Stomach (tissue), 8 donors: ENCODE measurements at regions not wholly inside any gene's neighbourhood (a gene's known extent, or its start where the extent isn't known, plus 50 kb on each side); places are given as distances from the start of the nearest gene placed in this dataset.

Experiments used
- DNase-seq, 2 donors: peaks; one replicate each; pipeline versions ENCODE4 v3.0.0 to v3.0.0-alpha.2; 2013 to 2019
- H3K27ac ChIP-seq, 5 donors: fragments of 200-600 bp in 4 of 5; sonication (generic) in 4 of 5; one replicate each; pipeline ENCODE4 v1.5.1; 2013 to 2019; ENCODE audit warnings: mild to moderate bottlenecking in 1 of 5, moderate library complexity in 1 of 5
- H3K27me3 ChIP-seq, 3 donors: fragments of 200-600 bp; sonication (generic); one replicate each; pipeline ENCODE4 v1.5.1; 2017 to 2019; ENCODE audit warnings: mixed run types in 1 of 3
- H3K36me3 ChIP-seq, 4 donors: fragments of 200-600 bp; sonication (generic); 1 replicate in 3 of 4; 2 replicates in 1 of 4; pipeline ENCODE4 v1.5.1; 2016 to 2019
- H3K4me1 ChIP-seq, 4 donors: fragments of 200-600 bp; sonication (generic); one replicate each; pipeline ENCODE4 v1.5.1; 2016 to 2019
- H3K4me3 ChIP-seq, 4 donors: fragments of 200-600 bp; sonication (generic) in 3 of 4; one replicate each; pipeline ENCODE4 v1.5.1; 2016 to 2019; ENCODE audit warnings: mild to moderate bottlenecking in 1 of 4
- H3K9me3 ChIP-seq, 4 donors: fragments of 200-600 bp; sonication (generic); one replicate each; pipeline ENCODE4 v1.5.1; 2016 to 2019
- CTCF ChIP-seq, 7 experiments: fragments of 450-650 bp in 4 of 7; fragments of 200-600 bp in 3 of 7; sonication (generic) in 3 of 7; IDR thresholded peaks; one replicate each; pipeline ENCODE4 v1.5.1; 2016 to 2019; ENCODE audit warnings: antibody characterized with exemption in 7 of 7, control low read depth in 2 of 7, mild to moderate bottlenecking in 1 of 7
- EP300 ChIP-seq: sonication (generic); formaldehyde crosslinking; IDR thresholded peaks from one replicate; pipeline ENCODE4 v1.6.1; 2017; ENCODE audit warnings: antibody characterized with exemption
- POLR2A ChIP-seq, 4 donors: fragments of 450-650 bp; IDR thresholded peaks; one replicate each; pipeline ENCODE4 v1.6.1; 2016; ENCODE audit warnings: antibody characterized with exemption in 4 of 4, control low read depth in 2 of 4, mild to moderate bottlenecking in 1 of 4, moderate library complexity in 1 of 4
- POLR2AphosphoS5 ChIP-seq, 3 donors: sonication (generic); formaldehyde crosslinking; IDR thresholded peaks; one replicate each; pipeline ENCODE4 v1.6.1; 2016; ENCODE audit warnings: antibody characterized with exemption in 3 of 3
- WGBS, 5 donors: extraction: QIAGEN DNeasy Blood & Tissue Kit in 3 of 5; methylation state at CpG; one replicate each; pipeline versions ENCODE4 v1.1.5 to v1.1.7; 2013 to 2018; 5-methylcytosine and 5-hydroxymethylcytosine counted together
- intact Hi-C: fragments of 100-400 bp; cut with DNase I; formaldehyde crosslinking; loops from one replicate; pipeline ENCODE4 v1.15.1; 2023; ENCODE audit warnings: low total_unique reads
- donor health status: healthy with polysubstance abuse.
- donor health status: Bipolar disorder and iron deficiency.
- donor health status: healthy.

GRCh38 chrX:114097427-114097826, 486.5 kb upstream of the HTR2C start:
- Histone ChIP-seq H3K9me3 (peaks cover 0 to 5% (median 2%) of the 10 kb centered on the region in 4 donors), H3K4me1 (no peaks in the 10 kb centered on the region), H3K27ac (no peak overlapping the region), H3K4me3 (no peak overlapping the region), H3K36me3 (no peaks in the 10 kb centered on the region), H3K27me3 (no peaks in the 10 kb centered on the region)
- no peak for DNase-seq
- WGBS, 5 donors: 19 to 40% (median 29%) methylated on average over 1 of the region's 1 CpG
- TF ChIP-seq CTCF (IDR thresholded peaks at IDR 0.05): no peak
- no peak for TF ChIP-seq POLR2AphosphoS5 (IDR thresholded peaks at IDR 0.05)
- no peak for TF ChIP-seq POLR2A (IDR thresholded peaks at IDR 0.05)
- no peak for TF ChIP-seq EP300
- intact Hi-C loops: no loop called here

- intact Hi-C loops: no loop called here
- no peaks in the 10 kb centered on the region for H3K36me3 ChIP-seq
- H3K9me3 ChIP-seq: peaks cover 0 to 16% (median 6%) of the 10 kb centered on the region in 4 donors
- H3K4me3 ChIP-seq: no peak overlapping the region
- H3K27me3 ChIP-seq: no peaks in the 10 kb centered on the region
- DNase-seq: no peak
- TF ChIP-seq POLR2AphosphoS5 (IDR thresholded peaks at IDR 0.05): no peak
- no peak for TF ChIP-seq POLR2A (IDR thresholded peaks at IDR 0.05)
- TF ChIP-seq CTCF (IDR thresholded peaks at IDR 0.05): no peak
- TF ChIP-seq EP300: no peak
- WGBS, 5 donors: 66 to 86% (median 77%) methylated on average over 3 of the region's 3 CpGs
- no peak overlapping the region for H3K27ac ChIP-seq
- no peaks in the 10 kb centered on the region for H3K4me1 ChIP-seq
Observed at GRCh38 chrX:114095789-114096188, 488.1 kb upstream of the HTR2C start.

DNA sequence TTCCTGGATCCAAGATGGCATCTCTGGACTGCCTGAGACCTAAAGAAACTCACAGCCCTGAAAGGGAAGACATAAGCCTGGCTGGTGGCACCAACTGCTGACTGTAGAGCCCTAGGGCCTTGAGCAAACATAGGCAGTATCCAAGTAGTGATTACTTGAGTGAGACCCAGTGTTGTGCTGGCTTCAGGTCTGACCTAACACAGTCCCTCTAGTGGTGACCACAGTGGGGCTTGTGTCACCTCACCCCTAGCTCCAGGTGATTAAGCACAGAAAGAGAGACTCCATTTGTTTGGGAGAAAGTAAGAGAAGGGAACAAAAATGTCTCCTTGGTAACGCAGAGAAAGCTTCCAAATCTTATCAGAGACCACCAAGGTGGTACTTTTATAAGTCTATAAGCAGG, 496.3 kb upstream of the HTR2C start:
- DNase-seq: no peak
- no peaks in the 10 kb centered on the region for H3K36me3 ChIP-seq
- no peak overlapping the region for H3K4me3 ChIP-seq
- peaks cover 0 to 23% (median 9%) of the 10 kb centered on the region in 4 donors for H3K9me3 ChIP-seq
- no peak for TF ChIP-seq CTCF (IDR thresholded peaks at IDR 0.05)
- TF ChIP-seq POLR2A (IDR thresholded peaks at IDR 0.05): no peak
- no peak for TF ChIP-seq EP300
- no peak for TF ChIP-seq POLR2AphosphoS5 (IDR thresholded peaks at IDR 0.05)
- no peaks in the 10 kb centered on the region for H3K4me1 ChIP-seq
- peaks cover 0 to 4% (median 0%) of the 10 kb centered on the region in 3 donors for H3K27me3 ChIP-seq
- no peak overlapping the region for H3K27ac ChIP-seq
- WGBS, 5 donors: 67 to 96% (median 83%) methylated on average over 1 of the region's 1 CpG
- intact Hi-C loops: no loop called here

DNA sequence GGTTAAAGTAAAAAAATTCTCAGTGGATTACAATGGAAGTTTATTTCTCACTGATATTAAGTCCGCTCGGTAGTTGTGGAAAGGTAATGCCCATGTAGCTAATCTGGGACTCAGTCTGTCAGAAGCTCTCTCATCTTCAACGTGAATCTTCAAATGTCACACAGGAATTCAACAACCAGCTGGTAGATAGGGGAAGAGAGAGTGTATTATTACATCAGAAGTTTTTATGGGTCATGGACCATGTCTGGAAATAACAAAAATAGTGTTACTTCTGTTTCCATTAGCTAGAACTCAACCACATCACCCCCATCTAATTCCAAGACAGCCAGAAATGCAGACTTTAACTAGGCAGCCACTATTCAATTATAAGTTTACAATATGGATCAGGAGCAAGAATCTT, 506.1 kb upstream of the HTR2C start:
- intact Hi-C loops: no loop called here
- Histone ChIP-seq H3K36me3 (no peaks in the 10 kb centered on the region), H3K27me3 (peaks cover 0 to 4% (median 0%) of the 10 kb centered on the region in 3 donors), H3K4me3 (no peak overlapping the region), H3K27ac (no peak overlapping the region), H3K9me3 (no peaks in the 10 kb centered on the region), H3K4me1 (no peaks in the 10 kb centered on the region)
- DNase-seq: no peak
- no peak for TF ChIP-seq POLR2A (IDR thresholded peaks at IDR 0.05)
- TF ChIP-seq CTCF (IDR thresholded peaks at IDR 0.05): no peak
- TF ChIP-seq POLR2AphosphoS5 (IDR thresholded peaks at IDR 0.05): no peak
- TF ChIP-seq EP300: no peak
- 24 to 72% (median 51%) methylated on average over 3 of the region's 3 CpGs for WGBS, 5 donors
